ENCODE measurements at regions not wholly inside any gene's neighbourhood (a gene's known extent, or its start where the extent isn't known, plus 50 kb on each side); places are given as distances from the start of the nearest gene placed in this dataset.

- TF ChIP-seq CTCF (IDR thresholded peaks at IDR 0.05), result no peak
- no peak for TF ChIP-seq POLR2A (IDR thresholded peaks at IDR 0.05)
- no peak for TF ChIP-seq EP300 (IDR thresholded peaks at IDR 0.05)
- no peak for TF ChIP-seq POLR2AphosphoS5 (IDR thresholded peaks at IDR 0.05)
These were observed 164.9 kb upstream of the KLF3 start for GRCh38 chr4:38499101-38499500.

All from gastroesophageal sphincter (tissue), 3 donors.